ENCODE measurements at regions not wholly inside any gene's neighbourhood (a gene's known extent, or its start where the extent isn't known, plus 50 kb on each side); places are given as distances from the start of the nearest gene placed in this dataset.
"Not testable (repeated sequence)": the region's sequence is repeated elsewhere in the genome, so short reads cannot be mapped to it uniquely, and the experiment has no call there.

- no peak for DNase-seq (ENCODE audit: low read depth)
- H3K4me3 ChIP-seq (ENCODE audit: low read length), result no peak overlapping the region
- no peak for TF ChIP-seq CTCF (conservative IDR thresholded peaks at IDR 0.05; ENCODE audit: low read depth, low read length)
Measured at GRCh38 chr7:46928719-46929118, 653.2 kb downstream of the TNS3 start.

GRCh38 chr7:46927131-46927810 lies 654.6 kb downstream of the TNS3 start:
- no peak for TF ChIP-seq CTCF (conservative IDR thresholded peaks at IDR 0.05; ENCODE audit: low read depth, low read length)
- no peak overlapping the region for H3K4me3 ChIP-seq (ENCODE audit: low read length)
- no peak for DNase-seq (ENCODE audit: low read depth)

- DNase-seq (ENCODE audit: low read depth), result no peak
- TF ChIP-seq CTCF (conservative IDR thresholded peaks at IDR 0.05; ENCODE audit: low read depth, low read length), result no peak
- no peak overlapping the region for H3K4me3 ChIP-seq (ENCODE audit: low read length)
Measured at GRCh38 chr7:46916581-46916980, 665.3 kb downstream of the TNS3 start.

GRCh38 chr7:46912692-46913091 lies 669.2 kb downstream of the TNS3 start:
- no peak for DNase-seq (ENCODE audit: low read depth)
- TF ChIP-seq CTCF (conservative IDR thresholded peaks at IDR 0.05; ENCODE audit: low read depth, low read length), result no peak
- no peak overlapping the region for H3K4me3 ChIP-seq (ENCODE audit: low read length)

GRCh38 chr7:46909601-46910051 lies 672.3 kb downstream of the TNS3 start:
- no peak overlapping the region for H3K4me3 ChIP-seq (ENCODE audit: low read length)
- TF ChIP-seq CTCF (conservative IDR thresholded peaks at IDR 0.05; ENCODE audit: low read depth, low read length), result no peak
- no peak for DNase-seq (ENCODE audit: low read depth)

GRCh38 chr7:46908770-46909169 lies 673.1 kb downstream of the TNS3 start:
- TF ChIP-seq CTCF (conservative IDR thresholded peaks at IDR 0.05; ENCODE audit: low read depth, low read length), result no peak
- no peak overlapping the region for H3K4me3 ChIP-seq (ENCODE audit: low read length)
- DNase-seq (ENCODE audit: low read depth), result peak; percentile 61

GRCh38 chr7:46904523-46904922 lies 677.4 kb downstream of the TNS3 start:
- not testable (repeated sequence) for DNase-seq (ENCODE audit: low read depth); H3K4me3 ChIP-seq (ENCODE audit: low read length)

Measured in retinal pigment epithelial cell (primary cell).